Peyer's patch (tissue), 4 donors: ENCODE measurements at regions not wholly inside any gene's neighbourhood (a gene's known extent, or its start where the extent isn't known, plus 50 kb on each side); places are given as distances from the start of the nearest gene placed in this dataset.
A peak's percentile ranks its signal among the peaks of the same experiment; 100 is the strongest.

Experiments used
- DNase-seq, 3 donors: peaks; one replicate each; pipeline ENCODE4 v3.0.0-alpha.2; 2017 to 2019
- H3K27ac ChIP-seq, 4 donors: fragments of 200-600 bp; sonication (generic); one replicate each; pipeline ENCODE4 v1.5.1; 2016 to 2019
- H3K27me3 ChIP-seq, 2 donors: fragments of 200-600 bp; sonication (generic); one replicate each; pipeline ENCODE4 v1.5.1; 2019
- H3K36me3 ChIP-seq, 3 donors: fragments of 200-600 bp; sonication (generic); one replicate each; pipeline ENCODE4 v1.5.1; 2016 to 2019
- H3K4me1 ChIP-seq, 4 donors: fragments of 200-600 bp; sonication (generic); one replicate each; pipeline ENCODE4 v1.5.1; 2016 to 2019
- H3K4me3 ChIP-seq, 4 donors: fragments of 200-600 bp; sonication (generic); 1 replicate in 3 of 4; 2 replicates in 1 of 4; pipeline ENCODE4 v1.5.1; 2016 to 2019; ENCODE audit warnings: mild to moderate bottlenecking in 1 of 4
- H3K9me3 ChIP-seq, 4 donors: fragments of 200-600 bp; sonication (generic); one replicate each; pipeline ENCODE4 v1.5.1; 2016 to 2019; ENCODE audit warnings: mild to moderate bottlenecking in 1 of 4
- CTCF ChIP-seq, 6 experiments: fragments of 450-650 bp in 4 of 6; fragments of 200-600 bp in 2 of 6; sonication (generic) in 1 of 6; IDR thresholded peaks; one replicate each; pipeline ENCODE4 v1.5.1; 2017 to 2019; ENCODE audit warnings: antibody characterized with exemption in 6 of 6, mild to moderate bottlenecking in 3 of 6, moderate library complexity in 1 of 6
- POLR2A ChIP-seq, 2 donors: fragments of 450-650 bp; IDR thresholded peaks; one replicate each; pipeline ENCODE4 v1.5.1; 2017; ENCODE audit warnings: antibody characterized with exemption in 2 of 2, mild to moderate bottlenecking in 2 of 2, moderate library complexity in 2 of 2

- no peak for DNase-seq
- Histone ChIP-seq H3K27ac (no peak overlapping the region), H3K9me3 (no peaks in the 10 kb centered on the region), H3K4me3 (no peak overlapping the region), H3K27me3 (no peaks in the 10 kb centered on the region), H3K4me1 (peaks cover 0 to under 1% (median 0%) of the 10 kb centered on the region in 4 donors), H3K36me3 (no peaks in the 10 kb centered on the region)
- TF ChIP-seq CTCF (IDR thresholded peaks at IDR 0.05) (no peak), POLR2A (IDR thresholded peaks at IDR 0.05) (no peak)
These were observed 150.8 kb downstream of the NRN1 start for GRCh38 chr6:5855787-5856470.

GRCh38 chr6:5854899-5855298 lies 151.8 kb downstream of the NRN1 start:
- peaks cover 0 to 3% (median 0%) of the 10 kb centered on the region in 4 donors for H3K4me1 ChIP-seq
- no peaks in the 10 kb centered on the region for H3K27me3 ChIP-seq
- no peak overlapping the region for H3K4me3 ChIP-seq
- no peak for DNase-seq
- TF ChIP-seq POLR2A (IDR thresholded peaks at IDR 0.05) (no peak), CTCF (IDR thresholded peaks at IDR 0.05) (no peak)
- H3K36me3 ChIP-seq: no peaks in the 10 kb centered on the region
- H3K9me3 ChIP-seq: no peaks in the 10 kb centered on the region
- no peak overlapping the region for H3K27ac ChIP-seq

GRCh38 chr6:5851261-5851757 lies 155.4 kb downstream of the NRN1 start:
- Histone ChIP-seq H3K27me3 (no peaks in the 10 kb centered on the region), H3K36me3 (no peaks in the 10 kb centered on the region), H3K27ac (peak overlapping the region in 1 of 4 donors; percentile 49), H3K4me3 (peak overlapping the region; percentile 33 to 51 (median 44)), H3K4me1 (peaks cover 0 to 3% (median 0%) of the 10 kb centered on the region in 4 donors), H3K9me3 (no peaks in the 10 kb centered on the region)
- TF ChIP-seq POLR2A (IDR thresholded peaks at IDR 0.05): no peak
- TF ChIP-seq CTCF (IDR thresholded peaks at IDR 0.05): no peak
- peak; percentile 66 to 80 (median 76) for DNase-seq

- H3K27me3 ChIP-seq: no peaks in the 10 kb centered on the region
- no peaks in the 10 kb centered on the region for H3K9me3 ChIP-seq
- no peaks in the 10 kb centered on the region for H3K36me3 ChIP-seq
- TF ChIP-seq CTCF (IDR thresholded peaks at IDR 0.05) (no peak), POLR2A (IDR thresholded peaks at IDR 0.05) (no peak)
- peak overlapping the region; percentile 33 to 51 (median 44) for H3K4me3 ChIP-seq
- H3K4me1 ChIP-seq: peaks cover 0 to 3% (median 0%) of the 10 kb centered on the region in 4 donors
- H3K27ac ChIP-seq: peak overlapping the region in 1 of 4 donors; percentile 10
- DNase-seq: no peak
These were observed 155.9 kb downstream of the NRN1 start for GRCh38 chr6:5850848-5851255.

GRCh38 chr6:5846889-5847288 lies 159.8 kb downstream of the NRN1 start:
- no peaks in the 10 kb centered on the region for H3K9me3 ChIP-seq
- DNase-seq: no peak
- no peaks in the 10 kb centered on the region for H3K36me3 ChIP-seq
- no peak for TF ChIP-seq CTCF (IDR thresholded peaks at IDR 0.05)
- TF ChIP-seq POLR2A (IDR thresholded peaks at IDR 0.05): no peak
- peaks cover 0 to 3% (median 0%) of the 10 kb centered on the region in 4 donors for H3K4me1 ChIP-seq
- no peaks in the 10 kb centered on the region for H3K27me3 ChIP-seq
- H3K4me3 ChIP-seq: no peak overlapping the region
- no peak overlapping the region for H3K27ac ChIP-seq
